Left renal cortex interstitium (tissue), 4 donors: ENCODE measurements at regions not wholly inside any gene's neighbourhood (a gene's known extent, or its start where the extent isn't known, plus 50 kb on each side); places are given as distances from the start of the nearest gene placed in this dataset.
A peak's percentile ranks its signal among the peaks of the same experiment; 100 is the strongest.

Experiments
- DNase-seq, 4 donors: peaks; one replicate each; pipeline ENCODE4 v3.0.0-alpha.2; 2013; ENCODE audit warnings: low read depth in 4 of 4, low spot score in 2 of 4, missing footprints in 1 of 4

GRCh38 chr6:167437888-167438484 is 113.1 kb downstream of the TTLL2 start:
- DNase-seq = no peak

DNA sequence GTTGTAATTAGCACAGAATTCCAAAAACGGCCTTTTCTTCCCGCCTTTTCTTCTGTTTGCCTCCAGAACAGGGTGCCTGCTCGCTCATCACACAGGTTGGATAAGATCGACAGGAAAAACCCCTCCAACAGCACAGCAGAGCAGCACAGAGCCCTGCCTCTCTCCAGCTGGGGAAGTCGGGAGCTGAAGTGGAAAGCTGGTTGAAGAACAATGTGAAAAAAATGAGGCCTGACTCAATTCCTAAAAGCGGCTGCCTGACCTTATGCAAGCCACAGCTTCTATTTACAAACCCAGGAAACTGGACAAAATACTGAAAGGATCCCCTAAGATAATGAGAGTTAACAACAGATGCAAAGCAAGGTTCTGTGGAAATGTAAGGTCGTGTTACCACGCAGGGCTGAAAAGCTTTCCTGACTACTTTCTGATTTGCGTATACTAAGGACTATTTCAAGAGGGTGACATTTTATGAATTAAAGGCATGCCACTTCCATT is 116.9 kb downstream of the TTLL2 start:
- DNase-seq = peak in 1 of 4 donors; percentile 21

DNA sequence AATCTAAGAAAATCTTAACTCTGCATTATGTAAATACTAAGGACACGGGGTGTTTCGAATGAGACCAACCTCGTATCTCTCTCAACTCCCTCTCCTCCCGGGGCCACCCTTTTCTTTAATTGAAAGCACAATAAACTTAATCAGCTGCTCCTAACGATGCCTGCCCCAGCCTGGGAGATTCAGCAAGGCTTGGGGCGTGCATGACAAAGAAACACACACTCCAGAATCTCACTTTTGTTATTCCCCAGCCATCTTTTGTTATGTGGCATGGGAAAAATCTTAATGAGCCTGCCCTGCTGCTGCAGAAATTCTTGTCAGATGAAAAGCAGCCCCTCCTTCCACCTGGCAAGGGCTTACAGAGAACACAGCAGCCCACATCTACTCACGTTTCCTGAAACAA is 117.4 kb downstream of the TTLL2 start:
- DNase-seq = peak in 3 of 4 donors; percentile 13 to 32 (median 15)

DNA sequence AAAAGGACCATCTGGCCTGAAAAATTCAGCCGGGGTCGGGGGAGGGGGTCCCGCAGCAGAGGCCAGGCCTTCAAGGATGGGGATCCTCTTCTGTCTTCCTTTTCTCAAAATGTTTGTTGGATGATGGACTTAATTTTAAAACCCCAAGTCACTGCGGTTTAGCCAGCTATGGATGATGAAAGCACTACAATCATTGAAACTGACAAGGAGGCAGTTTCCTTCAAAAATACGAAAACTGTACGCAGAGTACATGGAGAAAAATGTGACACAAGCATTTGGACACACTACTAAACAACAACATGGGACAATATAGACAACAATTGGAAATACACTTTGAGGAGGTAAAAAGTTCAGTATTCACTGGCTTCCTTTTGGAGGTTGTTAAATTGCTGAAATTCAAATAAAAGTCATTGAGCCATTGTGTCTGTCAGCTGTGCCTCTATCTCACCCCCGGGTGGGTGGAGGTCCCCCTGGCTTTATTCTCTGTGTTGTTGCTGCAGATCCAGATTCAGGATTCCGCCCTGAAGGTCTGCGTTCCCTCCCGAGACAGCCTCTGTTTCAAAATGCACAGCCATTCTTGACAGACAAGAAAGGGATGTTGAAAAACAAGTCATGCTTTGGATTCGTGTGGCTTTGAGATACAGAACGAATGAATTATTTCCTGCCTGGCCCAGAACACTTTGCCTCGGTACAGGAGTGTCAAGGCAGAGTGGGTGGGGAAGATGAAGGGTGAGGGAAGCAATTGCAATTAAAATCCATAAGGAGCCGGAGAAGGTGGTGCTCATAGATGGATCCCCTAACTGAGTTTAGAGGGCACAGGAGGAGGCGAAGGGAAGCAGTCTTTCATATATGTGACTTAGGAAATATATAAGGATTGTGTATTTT is 118.2 kb downstream of the TTLL2 start:
- no peak for DNase-seq

GRCh38 chr6:167444602-167445346 is 119.9 kb downstream of the TTLL2 start:
- no peak for DNase-seq

- no peak for DNase-seq
These were observed 120.7 kb downstream of the TTLL2 start for GRCh38 chr6:167445568-167445967.

DNA sequence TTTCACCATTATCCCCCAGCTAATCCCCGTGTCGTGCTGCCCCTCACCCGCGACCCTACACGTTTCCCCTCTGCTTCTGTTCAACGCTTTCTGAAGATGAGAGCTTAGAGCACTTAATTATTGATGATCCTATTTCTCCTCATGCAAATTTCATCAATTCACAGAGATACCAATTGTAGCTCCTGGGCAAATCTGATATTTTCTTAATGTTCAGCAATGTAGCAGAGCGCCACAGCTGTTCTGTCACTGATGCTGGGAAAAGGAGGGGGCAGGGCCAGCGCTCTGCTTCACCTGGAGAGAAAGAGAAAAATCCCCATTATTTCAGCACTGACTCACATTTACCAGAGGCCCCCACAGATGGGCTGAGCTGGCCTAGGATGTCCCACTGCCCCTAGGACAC is 121.2 kb downstream of the TTLL2 start:
- DNase-seq = no peak

DNA sequence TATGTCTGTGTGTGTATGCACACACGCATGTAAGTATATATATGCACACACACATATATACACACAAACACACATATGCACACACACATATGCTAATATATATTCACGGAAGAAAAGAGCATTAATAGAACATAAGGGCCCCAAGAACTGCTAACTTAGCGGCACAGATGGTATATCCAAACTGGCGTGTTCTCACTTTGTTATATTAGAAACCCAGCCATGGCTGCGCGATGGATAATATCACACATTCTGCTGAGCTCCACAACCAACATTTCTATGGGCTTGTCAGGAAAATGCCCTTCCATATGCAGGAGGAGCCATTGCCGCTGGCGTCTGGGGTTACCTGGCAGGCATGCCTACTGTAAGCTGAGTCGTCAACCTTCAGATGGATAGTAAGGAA is 122.1 kb downstream of the TTLL2 start:
- DNase-seq = no peak

- no peak for DNase-seq
These were observed 123.5 kb downstream of the TTLL2 start for GRCh38 chr6:167448378-167448777.

DNA sequence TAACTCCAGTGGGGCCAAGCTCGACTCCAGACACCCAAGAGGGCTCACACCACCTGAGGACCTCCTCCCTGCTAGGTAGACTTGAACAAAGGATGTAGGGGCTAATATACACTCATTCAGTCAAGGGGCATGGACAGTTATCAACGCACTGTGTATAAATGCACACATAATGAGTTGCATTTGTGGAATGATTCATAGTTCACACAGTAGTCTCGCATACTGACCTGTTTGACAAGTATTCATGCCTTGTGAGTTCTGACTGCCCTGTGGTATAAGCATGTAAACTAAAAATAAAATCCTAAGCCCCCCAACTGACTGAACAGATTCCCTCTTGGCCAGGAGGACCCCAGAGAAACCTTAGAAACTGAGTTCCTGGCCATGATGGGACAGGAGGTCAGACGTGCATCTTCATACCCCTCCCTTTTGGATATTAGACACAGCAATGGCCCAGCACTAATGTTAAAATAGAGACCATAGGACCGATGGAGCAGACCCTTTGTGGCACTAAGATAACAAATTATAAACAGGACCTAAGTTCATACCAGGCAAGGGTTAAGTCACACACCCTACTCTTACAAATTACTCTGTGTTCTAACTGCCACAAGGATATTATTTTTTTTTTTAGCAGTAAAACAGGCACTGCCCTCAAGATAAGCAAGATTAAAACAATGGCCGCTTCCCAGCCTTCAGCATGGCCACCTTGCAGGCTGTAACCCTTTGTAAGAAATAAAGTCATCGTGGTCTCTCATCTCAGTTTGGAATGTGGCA is 124.4 kb downstream of the TTLL2 start:
- no peak for DNase-seq

GRCh38 chr6:167450626-167451025 is 125.7 kb downstream of the TTLL2 start:
- no peak for DNase-seq

DNA sequence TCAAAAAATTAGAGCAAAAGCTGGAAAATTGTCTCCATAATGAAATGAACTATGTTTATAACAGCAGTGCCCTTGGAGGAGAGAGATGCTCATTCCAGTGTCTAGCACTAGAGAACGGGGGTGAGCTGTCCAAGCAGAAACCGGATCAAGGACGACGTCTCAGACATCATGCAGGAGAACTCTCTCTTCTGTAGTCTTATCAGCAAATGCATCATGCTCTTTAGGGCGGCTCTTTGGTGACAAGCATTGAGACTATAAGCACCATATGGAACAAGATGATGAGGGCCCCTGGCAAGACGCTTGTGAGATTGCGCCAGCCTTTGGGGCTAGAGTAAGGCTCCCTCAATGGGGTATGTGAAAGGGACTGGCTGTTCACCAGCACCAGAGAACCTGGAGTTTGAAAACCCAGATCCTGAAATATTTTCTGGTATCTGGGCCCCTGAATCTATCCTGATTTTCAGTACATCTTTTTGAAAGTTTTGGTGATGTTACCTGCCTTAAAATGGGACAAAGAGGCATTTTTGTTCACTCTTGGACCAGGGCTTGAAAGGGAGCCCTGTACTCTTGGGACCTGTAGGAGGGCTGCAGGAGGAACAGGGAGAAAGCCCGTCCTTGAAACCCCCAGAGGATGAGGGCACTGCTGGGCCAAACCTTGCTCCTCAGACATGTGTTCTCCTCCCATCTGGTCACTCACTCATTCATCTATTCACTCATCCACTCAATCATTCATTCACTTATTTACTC is 127.6 kb downstream of the TTLL2 start:
- no peak for DNase-seq

GRCh38 chr6:167453082-167453446 is 128.2 kb downstream of the TTLL2 start:
- no peak for DNase-seq

DNA sequence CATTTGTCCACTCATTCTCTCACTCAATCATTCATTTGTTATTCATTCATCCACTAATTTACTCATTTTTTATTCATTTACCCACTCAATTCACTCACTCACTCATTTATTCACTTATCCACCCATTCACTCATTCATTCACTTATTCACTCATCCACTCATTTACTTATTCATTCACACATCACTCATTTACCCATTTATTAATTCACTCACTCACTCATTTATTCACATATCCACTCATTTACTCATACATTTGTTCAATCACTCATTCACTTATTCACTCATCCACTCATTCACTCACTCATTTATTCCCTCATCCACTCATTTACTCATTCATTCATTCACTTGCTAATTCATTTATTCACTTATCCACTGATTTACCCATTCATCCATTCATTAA is 129.1 kb downstream of the TTLL2 start:
- no peak for DNase-seq

DNA sequence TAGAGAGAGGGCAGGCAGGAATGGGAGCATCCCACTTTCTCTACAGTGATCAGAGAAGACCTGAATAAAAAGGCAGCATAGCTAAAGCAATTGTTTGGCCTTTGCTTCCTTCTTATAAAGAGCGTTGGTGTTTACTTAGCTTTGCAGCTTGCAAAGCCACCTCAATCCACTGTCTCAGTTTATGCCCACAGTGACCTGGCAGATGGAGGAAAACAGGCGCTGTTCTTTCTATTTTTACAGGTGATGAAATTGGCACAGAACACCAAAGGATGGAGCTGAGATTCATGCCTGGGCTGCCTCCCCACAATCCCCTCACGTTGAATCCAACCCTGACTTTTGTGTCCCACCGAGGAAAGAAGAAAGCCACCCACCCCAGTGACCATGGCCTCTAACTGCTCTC is 130.5 kb downstream of the TTLL2 start:
- DNase-seq = no peak

- DNase-seq = no peak
These were observed 137.8 kb downstream of the TTLL2 start for GRCh38 chr6:167462514-167463312.

DNA sequence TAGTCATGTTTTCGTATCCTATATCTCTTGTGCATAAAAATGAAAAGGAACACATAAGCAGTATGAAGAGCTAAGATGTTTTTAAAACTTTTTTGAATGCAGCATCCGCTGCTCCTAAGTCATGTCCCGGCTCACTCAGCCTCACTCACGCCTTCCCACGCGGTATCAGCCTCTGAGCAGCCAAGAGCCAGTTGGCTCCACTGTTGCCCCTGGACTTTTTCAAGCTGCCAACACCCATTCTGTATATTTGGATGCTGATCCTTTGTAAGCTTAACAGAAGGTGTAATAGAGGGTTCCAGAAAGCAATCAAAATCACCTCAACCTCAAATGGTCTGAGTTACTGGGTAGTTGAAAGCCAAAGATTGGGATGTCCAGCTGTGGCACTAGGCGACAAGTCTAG is 139.3 kb downstream of the TTLL2 start:
- DNase-seq = no peak

DNA sequence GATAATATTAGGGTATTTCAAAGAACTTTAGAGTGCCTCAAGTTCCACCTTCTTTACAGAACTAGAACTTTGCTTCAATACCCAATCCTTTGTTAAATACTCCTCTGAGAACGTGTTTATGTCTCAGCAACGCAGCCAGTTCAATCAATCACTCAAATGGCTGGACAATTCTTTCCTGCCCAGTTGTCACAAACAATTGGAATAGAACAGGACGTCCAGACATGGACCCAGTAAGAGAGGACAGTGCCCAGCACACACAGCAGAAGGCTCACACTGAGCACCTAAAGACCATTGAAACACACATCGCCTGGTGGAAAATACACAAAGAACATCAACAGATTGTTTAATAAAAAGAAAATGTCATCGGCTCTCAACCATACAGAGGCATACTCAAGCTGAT is 140.6 kb downstream of the TTLL2 start:
- DNase-seq = no peak

- DNase-seq = no peak
These were observed 142.4 kb downstream of the TTLL2 start for GRCh38 chr6:167467282-167467681.
